ENCODE measurements at regions not wholly inside any gene's neighbourhood (a gene's known extent, or its start where the extent isn't known, plus 50 kb on each side); places are given as distances from the start of the nearest gene placed in this dataset.
"Not testable (repeated sequence)": the region's sequence is repeated elsewhere in the genome, so short reads cannot be mapped to it uniquely, and the experiment has no call there.

DNA sequence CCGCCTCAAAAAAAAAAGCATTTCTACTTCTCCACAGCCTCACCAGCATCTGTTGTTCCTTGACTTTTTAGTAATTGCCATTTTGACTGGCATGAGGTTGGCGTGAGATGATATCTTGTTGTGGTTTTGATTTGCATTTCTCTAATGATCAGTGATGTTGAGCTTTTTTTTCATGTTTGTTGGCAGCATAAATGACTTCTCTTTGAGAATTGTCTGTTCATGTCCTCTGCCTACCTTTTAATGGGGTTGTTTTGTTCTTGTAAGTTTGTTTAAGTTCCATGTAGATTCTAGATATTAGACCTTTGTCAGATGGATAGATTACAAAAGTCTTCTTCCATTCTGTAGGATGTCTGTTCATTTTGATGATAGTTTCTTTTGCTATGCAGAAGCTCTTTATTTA, 182.9 kb downstream of the FOXG1 start:
- DNase-seq (ENCODE audit: low spot score), result no peak

DNA sequence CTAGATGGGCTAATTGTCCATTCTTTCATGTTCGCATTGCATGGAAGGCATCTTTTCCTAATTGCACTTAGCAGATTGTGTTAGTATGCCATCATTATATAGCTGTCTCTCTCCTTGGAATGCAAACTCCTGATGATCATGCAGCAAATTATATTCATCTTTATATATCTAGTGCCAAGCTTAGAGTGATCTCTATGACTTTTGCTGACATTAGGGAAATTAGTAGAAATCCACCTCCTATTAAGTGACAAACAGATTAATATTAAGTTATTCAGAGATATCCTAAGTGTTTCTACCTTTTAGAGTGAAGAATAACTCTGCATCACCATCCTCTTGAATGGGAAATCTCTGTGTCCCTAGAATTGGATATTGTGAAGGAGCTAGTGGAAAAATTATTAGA, 185.6 kb downstream of the FOXG1 start:
- DNase-seq (ENCODE audit: low spot score), result no peak

DNA sequence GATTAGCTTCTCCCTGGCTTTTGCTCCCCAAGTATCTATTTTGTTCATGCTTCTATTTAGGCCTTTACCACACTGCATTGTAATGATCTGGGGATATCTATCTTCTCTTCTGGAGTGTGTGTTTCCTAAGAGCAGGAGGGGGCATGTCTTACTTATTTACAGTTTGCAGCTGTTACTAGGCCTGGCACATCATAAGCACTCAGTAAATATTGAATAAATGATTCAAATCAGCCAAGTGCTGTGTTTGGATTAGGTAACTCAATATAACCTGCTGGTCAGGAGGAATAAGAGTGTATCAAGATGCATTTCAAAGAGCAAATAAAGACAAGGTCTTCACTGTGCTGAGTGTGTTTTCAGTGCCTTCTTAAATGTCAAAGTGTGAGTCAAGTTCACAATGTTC, 186.1 kb downstream of the FOXG1 start:
- DNase-seq (ENCODE audit: low spot score), result no peak

DNA sequence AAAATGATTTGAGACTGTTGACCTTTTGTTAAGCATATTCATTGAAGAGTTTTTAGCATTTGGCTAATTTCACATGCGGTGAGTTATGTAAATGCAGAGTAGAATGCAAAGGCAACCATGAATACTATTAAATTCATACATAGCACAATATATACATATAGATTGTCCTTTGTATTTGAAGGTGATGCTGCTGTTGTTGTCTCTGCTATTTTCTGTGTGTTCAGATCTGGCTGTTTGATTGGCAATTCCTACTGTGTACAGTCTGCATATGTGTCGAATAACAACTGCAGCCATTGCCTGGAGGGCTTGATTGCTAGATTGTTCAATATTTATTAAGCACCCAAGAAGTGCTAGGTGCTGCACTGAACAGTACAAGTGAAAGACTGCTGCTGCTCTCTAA, 187.4 kb downstream of the FOXG1 start:
- no peak for DNase-seq (ENCODE audit: low spot score)

DNA sequence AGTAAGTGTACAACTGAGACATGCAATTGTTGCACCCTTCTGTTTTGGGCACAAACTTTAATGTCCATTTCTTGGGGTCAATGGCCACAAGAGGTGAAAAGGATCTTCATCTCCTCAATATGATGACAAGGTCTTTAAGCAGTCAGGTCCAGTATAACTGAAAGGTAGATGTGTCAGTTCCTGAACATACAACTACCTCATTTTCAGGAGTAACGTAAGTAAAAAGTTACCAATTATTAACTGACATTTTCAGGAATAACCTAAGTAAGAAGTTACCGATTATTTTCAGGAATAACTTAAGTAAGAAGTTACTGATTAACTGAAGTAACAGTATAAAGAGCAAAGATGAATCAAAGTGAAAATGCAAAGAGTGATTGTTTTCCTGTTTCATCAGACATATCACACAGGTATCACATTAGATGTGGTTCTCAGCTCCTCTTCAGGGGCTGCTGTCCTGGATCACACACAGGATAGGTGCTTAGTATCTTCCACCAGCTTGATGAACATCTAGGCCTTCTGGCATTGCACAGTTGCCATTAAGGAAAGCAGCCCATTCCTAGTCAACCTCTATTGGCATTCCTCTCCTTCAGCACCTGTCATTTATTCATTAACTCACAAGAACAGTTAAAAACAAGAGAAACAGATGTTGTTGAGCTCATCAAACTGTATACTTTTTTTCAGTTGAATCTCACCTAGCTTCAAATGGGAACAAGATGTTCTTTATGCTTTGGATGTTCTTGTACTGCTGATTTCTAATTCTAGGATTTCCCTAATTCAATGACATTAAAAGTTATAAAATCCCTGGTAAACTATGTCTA, 200.0 kb downstream of the FOXG1 start:
- DNase-seq (ENCODE audit: low spot score), result no peak

DNA sequence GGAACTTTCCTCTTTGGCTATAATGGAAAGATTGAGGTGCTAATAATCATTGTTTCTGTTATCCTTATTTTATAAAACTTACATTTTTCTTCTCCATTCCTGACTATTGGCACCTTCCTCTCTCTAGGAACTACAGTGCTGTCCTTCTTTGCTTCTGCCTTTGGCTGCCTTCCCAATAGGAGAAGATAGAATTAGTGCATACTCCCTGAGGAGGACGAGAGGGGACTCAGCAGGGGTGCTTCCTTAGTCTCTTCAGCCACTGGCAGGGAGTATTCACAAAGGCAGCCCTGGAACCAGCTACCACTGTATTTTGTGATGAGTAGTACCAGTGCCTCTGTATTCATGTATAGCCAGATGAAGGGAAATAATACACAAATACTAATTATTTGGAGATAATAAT, 208.5 kb downstream of the FOXG1 start:
- DNase-seq (ENCODE audit: low spot score), result no peak

DNA sequence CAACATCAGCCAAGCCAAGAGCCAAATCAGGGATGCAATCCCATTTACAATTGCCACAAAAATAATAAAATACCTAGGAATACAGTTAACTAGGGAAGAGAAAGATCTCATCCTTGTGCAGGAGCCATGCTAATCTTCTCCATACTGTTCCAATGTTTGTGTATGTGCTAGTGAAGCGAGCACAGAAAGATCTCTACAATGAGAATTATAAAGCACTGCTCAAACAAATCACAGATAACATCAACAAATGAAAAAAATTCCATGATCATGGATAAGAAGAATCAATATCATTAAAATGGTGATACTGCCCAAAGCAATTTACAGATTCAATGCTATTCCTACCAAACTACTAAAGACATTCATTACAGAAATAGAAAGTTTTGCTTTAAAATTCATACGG, 215.6 kb downstream of the FOXG1 start:
- no peak for DNase-seq (ENCODE audit: low spot score)

DNA sequence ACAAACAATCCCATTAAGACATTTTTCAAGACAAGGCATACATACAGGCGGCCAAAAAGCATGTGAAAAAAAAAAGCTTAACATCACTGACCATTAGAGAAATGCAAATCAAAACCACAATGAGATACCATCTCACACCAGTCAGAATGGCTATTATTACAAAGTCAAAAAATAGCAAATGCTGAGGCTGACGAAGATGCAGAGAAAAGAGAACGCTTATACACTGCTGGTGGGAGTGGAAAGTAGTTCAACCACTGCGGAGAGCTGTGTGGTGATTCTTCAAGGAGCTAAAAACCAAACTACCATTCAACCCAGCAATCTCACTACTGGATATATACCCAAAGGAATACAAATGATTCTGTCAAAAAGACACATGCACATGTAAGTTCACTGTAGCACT, 216.7 kb downstream of the FOXG1 start:
- no peak for DNase-seq (ENCODE audit: low spot score)

DNA sequence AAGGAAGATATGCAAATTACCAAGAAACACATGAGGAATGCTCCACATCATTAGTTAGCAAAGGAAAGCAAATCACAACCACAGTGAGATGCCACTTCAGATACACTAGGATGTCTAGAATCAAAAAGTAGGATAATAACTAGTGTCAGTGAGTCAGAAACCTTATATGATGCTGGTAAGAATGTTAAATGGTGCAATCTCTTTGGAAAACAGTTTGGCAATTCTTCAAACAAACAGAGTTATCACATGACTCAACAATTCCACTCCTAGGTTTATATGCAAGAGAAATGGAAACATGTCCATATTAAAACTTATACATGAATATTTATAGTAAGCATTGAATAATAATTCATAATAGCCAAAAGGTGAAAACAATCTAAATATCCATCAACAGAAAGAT, 220.9 kb downstream of the FOXG1 start:
- no peak for DNase-seq (ENCODE audit: low spot score)

DNA sequence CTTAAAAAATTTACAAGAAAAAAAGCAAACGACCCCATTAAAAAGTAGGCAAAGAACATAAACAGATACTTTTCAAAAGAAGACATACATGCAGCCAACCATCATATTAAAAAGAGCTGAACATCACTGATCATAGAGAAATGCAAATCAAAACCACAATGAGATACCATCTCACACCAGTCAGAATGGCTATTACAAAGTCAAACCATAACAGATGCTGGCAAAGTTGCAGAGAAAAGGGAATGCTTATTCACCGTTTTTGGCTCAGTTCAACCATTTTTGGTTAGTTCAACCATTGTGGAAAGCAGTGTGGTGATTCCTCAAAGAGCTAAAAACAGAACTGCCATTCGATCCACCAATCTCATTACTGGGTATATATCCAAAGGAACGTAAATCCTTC, 230.6 kb downstream of the FOXG1 start:
- not testable (repeated sequence) for DNase-seq (ENCODE audit: low spot score)

DNA sequence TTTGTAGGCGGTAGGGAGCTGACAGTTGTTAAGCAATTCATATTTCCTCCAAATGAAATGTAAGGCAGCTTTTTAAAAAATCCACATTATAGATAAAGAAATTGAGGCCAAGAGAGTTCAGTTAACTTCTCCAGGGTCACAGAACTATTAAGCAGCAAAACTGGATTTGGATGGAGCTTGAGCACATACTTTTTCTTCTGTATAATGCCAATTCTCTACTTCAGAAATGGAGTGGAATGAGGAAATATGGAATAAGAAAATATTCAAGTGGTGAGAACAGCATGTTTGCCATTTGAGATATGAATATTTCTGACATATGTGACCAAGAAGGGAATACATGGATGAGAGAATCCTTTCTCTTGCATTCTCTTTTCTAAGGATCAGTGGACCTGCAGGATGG, 233.1 kb downstream of the FOXG1 start:
- DNase-seq (ENCODE audit: low spot score), result no peak

DNA sequence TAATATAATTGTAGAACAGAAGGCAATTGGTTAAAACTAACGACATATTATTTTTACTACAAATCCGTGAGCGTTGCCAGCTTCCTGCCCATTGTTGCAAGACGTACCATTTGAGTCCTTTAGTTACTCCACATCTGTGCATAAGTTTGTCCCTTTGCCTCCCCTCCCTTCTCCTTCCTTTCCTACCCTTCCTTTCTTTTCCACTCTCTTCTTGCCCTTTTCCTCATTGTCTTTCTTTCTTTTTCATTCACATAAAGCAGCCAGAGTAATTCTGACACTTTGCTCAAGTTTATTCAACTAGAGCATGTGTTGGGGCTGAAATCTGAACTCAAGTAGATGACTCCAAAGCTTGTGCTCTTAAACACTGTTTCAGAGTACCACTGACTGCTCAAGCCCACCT, 239.1 kb downstream of the FOXG1 start:
- DNase-seq (ENCODE audit: low spot score), result no peak

DNA sequence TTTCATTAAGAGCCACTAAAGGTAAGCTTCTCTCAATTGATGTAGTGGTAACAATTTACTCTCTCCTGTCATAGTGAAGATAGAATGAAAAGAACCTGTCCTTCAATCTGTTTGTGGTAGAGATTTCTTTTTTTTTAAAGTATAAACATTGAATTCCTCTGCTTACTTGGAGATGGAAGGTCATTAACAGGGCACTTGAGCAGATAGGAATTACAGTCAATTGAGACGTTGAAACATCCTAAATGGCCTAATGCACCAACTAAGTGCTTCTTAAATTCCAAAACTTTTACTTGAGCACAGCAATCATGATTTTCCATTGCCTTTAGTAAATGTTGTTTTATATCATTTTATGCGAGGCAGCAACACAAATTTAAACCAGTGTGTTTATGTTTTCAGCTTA, 241.4 kb downstream of the FOXG1 start:
- DNase-seq (ENCODE audit: low spot score), result no peak

DNA sequence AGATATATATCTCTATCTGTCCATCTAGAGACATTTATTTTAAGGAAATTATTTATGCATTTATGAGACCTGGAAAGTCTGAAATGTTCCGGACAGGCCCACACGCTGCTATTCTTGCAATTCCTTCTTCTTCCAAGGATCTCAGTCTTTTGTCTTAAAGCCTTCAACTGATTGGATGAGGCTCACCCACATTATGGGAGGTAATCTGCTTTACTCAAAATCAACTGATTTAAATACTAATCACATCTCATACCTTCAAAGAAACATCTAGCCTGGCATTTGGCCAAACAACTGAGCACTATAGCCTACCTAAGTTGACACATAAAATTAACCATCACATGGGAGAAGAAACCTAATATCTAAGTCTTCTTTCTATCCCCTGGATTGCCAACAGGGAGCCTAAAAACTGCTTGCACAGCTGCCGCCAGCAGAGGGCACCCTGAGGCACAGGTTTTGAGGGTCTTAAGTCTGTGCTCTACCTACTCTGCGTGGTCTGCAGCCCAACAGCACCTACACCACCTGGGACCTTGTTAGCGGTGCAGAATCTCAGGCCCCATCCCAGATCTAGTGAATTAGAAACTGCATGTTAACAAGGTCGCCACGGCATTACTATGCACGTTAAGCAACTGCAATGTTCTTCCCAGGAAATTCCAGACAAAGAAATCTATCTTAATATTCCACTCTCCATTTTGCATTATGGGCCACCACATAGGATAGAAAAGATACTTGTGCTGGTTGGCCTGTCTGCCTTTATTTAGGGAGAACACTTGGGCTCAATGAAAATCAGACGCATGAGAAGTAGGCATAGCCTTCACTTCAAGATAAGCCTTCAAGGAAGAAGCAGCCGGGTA, 249.7 kb downstream of the FOXG1 start:
- DNase-seq (ENCODE audit: low spot score), result no peak

DNA sequence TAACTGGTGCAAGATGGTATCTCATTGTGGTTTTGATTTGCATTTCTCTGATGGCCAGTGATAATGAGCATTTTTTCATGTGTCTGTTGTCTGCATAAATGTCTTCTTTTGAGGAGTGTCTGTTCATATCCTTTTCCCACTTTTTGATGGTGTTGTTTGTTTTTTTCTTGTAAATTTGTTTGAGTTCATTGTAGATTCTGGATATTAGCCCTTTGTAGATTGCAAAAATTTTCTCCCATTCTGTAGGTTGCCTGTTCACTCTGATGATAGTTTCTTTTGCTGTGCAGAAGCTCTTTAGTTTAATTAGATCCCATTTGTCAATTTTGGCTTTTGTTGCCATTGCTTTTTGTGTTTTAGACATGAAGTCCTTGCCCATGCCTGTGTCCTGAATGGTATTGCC, 256.9 kb downstream of the FOXG1 start:
- not testable (repeated sequence) for DNase-seq (ENCODE audit: low spot score)

DNA sequence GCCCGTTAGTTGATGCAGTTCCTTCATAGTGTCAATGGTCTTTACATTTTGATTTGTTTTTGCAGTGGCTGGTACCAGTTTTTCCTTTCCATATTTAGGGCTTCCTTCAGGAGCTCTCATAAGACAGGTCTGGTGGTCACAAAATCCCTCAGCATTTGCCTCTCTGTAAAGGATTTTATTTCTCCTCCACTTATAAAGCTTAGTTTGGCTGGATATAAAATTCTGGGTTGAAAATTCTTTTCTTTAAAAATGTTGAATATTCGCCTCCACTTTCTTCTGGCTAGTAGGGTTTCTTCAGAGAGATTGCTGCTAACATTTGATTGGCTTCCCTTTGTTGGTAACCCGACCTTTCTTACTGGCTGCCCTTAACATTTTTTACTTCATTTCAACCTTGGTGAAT, 260.9 kb downstream of the FOXG1 start:
- not testable (repeated sequence) for DNase-seq (ENCODE audit: low spot score)

DNA sequence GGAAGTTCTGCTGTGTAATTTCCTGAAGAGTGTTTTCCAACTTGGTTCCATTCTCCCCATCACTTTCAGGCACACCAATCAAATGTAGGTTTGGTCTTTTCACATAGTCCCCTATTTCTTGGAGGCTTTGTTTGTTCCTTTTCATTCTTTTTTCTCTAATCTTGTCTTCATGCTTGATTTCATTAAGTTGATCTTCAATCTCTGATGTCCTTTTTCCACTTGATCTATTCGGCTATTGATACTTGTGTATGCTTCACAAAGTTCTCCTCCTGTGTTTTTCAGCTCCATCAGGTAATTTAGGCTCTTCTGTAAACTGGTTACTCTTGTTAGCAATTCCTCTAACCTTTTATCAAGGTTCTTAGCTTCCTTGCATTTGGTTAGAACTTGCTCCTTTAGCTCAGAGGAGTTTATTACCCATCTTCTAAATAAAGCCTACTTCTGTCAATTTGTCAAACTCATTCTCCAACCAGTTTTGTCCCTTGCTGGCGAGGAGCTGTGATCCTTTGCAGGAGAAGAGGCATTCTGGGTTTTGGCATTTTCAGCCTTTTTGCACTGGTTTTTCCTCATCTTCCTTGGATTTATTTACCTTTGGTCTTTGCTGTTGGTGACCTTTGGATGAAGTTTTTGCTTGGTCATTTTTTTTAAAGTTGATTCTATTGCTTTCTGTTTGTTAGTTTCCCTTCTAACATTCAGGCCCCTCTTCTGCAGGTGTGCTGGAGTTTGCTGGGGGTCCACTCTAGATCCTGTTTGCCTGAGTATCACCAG, 261.5 kb downstream of the FOXG1 start:
- DNase-seq (ENCODE audit: low spot score), result not testable (repeated sequence)

DNA sequence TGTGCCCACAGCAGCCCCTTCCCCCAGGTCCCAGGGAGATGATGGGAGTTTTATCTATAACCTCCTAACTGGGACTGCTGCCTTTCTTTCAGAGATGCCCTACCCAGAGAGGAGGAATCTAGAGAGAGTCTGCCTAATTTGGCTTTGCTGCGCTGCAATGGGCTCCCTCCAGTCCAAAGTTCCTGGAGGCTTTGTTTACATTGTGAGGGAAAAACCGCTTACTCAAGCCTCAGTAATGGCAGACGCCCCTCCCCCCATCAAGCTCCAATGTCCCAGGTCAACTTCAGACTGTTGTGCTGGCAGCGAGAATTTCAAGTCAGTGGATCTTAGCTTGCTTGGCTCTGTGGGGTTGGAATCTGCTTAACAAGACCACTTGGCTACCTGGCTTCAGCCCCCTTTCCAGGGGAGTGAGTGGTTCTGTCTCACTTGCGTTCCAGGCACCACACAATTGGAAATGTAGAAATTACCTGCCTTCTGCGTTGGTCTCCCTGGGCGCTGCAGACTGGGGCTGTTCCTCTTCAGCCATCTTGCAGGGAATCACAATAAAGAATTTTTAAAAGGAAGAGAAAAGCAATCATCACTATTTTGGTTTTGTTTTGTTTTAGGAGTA, 262.5 kb downstream of the FOXG1 start:
- DNase-seq (ENCODE audit: low spot score), result no peak

DNA sequence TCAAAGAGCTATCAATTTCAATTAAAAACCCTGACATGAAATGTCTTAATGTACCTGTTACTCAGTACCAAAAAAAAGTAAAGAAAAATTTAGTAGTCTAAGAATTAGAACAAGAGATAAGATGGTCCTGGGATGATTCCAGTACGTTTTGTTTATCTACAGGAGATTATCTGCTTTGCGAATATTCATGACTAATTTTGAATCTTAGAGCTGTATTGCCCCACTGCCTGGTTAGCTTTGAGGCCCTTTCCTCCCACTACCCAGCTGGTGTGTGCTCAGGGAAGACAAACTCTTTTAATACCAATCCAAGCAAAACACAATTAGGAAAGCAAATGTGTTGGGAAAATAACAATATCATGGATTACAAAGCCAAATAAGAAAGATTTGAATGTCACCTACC, 263.5 kb downstream of the FOXG1 start:
- no peak for DNase-seq (ENCODE audit: low spot score)

DNA sequence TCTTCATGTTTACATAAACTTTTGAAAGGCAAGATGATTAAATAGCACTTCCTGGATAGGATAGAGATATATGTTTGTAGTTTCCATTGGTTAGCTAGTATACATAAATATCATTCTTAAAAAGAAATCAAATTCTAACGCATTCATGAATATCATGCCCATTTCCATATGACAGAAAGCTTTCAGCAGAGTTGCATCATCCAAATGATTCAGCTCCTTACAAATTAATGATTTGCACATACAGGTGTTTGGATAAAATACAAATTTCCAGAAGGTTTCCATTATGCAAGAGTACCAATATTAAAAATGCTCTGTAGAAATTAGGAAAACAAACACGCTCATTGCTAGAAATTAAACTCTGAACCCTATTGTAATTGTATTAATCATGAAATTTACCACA, 264.4 kb downstream of the FOXG1 start:
- no peak for DNase-seq (ENCODE audit: low spot score)

DNA sequence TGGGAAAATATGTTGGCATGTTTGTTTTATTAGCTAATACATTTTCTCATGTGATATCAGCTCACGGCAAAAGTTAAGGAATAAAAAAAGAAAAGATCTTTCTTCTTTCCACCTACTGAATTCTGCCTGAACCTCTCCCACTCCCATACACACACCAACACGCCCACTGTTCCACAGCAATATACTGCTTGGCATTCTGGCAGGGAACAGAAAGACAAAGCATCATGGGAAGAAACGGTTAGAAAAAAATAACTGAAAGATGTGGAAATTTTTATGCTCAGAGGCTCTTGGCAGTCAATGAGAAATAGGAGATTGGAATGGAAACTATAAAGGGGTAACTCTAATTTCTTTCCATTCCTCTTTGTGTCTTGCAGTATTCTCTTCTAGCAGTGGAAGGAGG, 268.5 kb downstream of the FOXG1 start:
- DNase-seq (ENCODE audit: low spot score), result no peak

DNA sequence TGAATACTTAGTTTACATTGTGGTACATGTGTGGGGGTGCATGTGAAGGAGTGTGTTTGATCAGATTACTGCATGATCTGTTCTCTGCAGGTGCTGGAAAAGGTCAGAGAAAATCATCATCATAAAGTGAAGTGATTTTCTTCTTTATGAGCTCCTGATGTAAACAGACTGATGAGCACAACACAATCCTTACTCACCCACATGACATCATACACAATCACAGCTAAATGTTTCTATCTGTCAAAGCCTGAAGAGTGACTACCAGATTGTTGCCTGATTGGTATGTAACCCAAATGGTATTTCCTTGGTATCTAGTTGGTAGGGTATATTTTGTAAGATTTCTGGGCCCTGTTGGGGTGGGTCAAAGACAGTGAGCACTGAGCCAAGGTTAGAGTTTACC, 270.8 kb downstream of the FOXG1 start:
- DNase-seq (ENCODE audit: low spot score), result no peak

All from CD4-positive, alpha-beta T cell treated with Interleukin-15 for 4 hours (primary cell).